GM23338 (cell line): ENCODE measurements at regions not wholly inside any gene's neighbourhood (a gene's known extent, or its start where the extent isn't known, plus 50 kb on each side); places are given as distances from the start of the nearest gene placed in this dataset.

Experiments used
- ATAC-seq: fragments of 200-7000 bp; cut with Tn5 transposase; 3 replicates; pipeline ENCODE4 v1.9.1; 2020
- DNase-seq: peaks from one replicate; pipeline ENCODE4 v3.0.0-alpha.2; 2015; ENCODE audit warnings: low spot score
- H2AFZ ChIP-seq: fragments of 200-600 bp; sonication (generic); 2 replicates; pipeline ENCODE4 v1.8.0; 2016; ENCODE audit warnings: antibody characterized with exemption, mild to moderate bottlenecking, moderate library complexity
- H3F3A ChIP-seq: fragments of 200-600 bp; sonication (generic); replicated peaks from 2 replicates; pipeline ENCODE4 v1.8.0; 2017; ENCODE audit warnings: antibody characterized with exemption, mixed run types, low read depth
- H3K27ac ChIP-seq: fragments of 200-600 bp; sonication (generic); 2 replicates; pipeline ENCODE4 v1.6.1; 2016; ENCODE audit warnings: low read depth
- H3K27me3 ChIP-seq: fragments of 200-600 bp; sonication (generic); 2 replicates; pipeline ENCODE4 v1.8.0; 2016; ENCODE audit warnings: mild to moderate bottlenecking, mixed run types, moderate library complexity; ENCODE audit not compliant: insufficient read depth
- H3K36me3 ChIP-seq: fragments of 200-600 bp; sonication (generic); 2 replicates; pipeline ENCODE4 v1.8.0; 2016; ENCODE audit warnings: mild to moderate bottlenecking; ENCODE audit not compliant: insufficient read depth
- H3K4me1 ChIP-seq: fragments of 200-600 bp; sonication (generic); 2 replicates; pipeline ENCODE4 v1.8.0; 2016; ENCODE audit warnings: mild to moderate bottlenecking, moderate library complexity; ENCODE audit not compliant: insufficient read depth
- H3K4me2 ChIP-seq: fragments of 200-600 bp; sonication (generic); 2 replicates; pipeline ENCODE4 v1.7.1; 2017; ENCODE audit warnings: mixed run types
- H3K4me3 ChIP-seq: fragments of 200-600 bp; sonication (generic); 2 replicates; pipeline ENCODE4 v1.6.1; 2016; ENCODE audit warnings: mixed run types
- H3K79me2 ChIP-seq: fragments of 200-600 bp; sonication (generic); replicated peaks from 2 replicates; pipeline ENCODE4 v1.8.0; 2017; ENCODE audit warnings: mild to moderate bottlenecking; ENCODE audit not compliant: insufficient read depth
- H3K9me2 ChIP-seq: fragments of 200-600 bp; sonication (generic); 2 replicates; pipeline ENCODE4 v1.8.0; 2017; ENCODE audit not compliant: insufficient read depth
- H4K20me1 ChIP-seq: fragments of 200-600 bp; sonication (generic); replicated peaks from 2 replicates; pipeline ENCODE4 v1.8.0; 2017; ENCODE audit warnings: mild to moderate bottlenecking; ENCODE audit not compliant: insufficient read depth
- H3K27ac Mint-ChIP-seq: 2 replicates; pipeline ENCODE4 v1.8.0; 2020; ENCODE audit warnings: inconsistent platforms, mild to moderate bottlenecking, moderate library complexity, mixed read lengths
- H3K27me3 Mint-ChIP-seq: 3 replicates; pipeline ENCODE4 v1.8.0; 2022; ENCODE audit warnings: low read depth, mild to moderate bottlenecking, moderate library complexity, mixed read lengths, inconsistent platforms; ENCODE audit not compliant: insufficient read depth, poor library complexity
- H3K36me3 Mint-ChIP-seq: 3 replicates; pipeline ENCODE4 v1.8.0; 2021; ENCODE audit warnings: low read depth, mild to moderate bottlenecking, inconsistent platforms, moderate library complexity, mixed read lengths
- H3K4me1 Mint-ChIP-seq: 3 replicates; pipeline ENCODE4 v1.8.0; 2020; ENCODE audit warnings: mild to moderate bottlenecking, inconsistent platforms, mixed read lengths
- H3K4me3 Mint-ChIP-seq: 3 replicates; pipeline ENCODE4 v1.8.0; 2021; ENCODE audit warnings: moderate library complexity, mild to moderate bottlenecking, inconsistent platforms, mixed read lengths
- H3K9me3 Mint-ChIP-seq: 3 replicates; pipeline ENCODE4 v1.8.0; 2020; ENCODE audit warnings: moderate library complexity, mild to moderate bottlenecking, inconsistent platforms, mixed read lengths
- CREB1 ChIP-seq: fragments of 250-450 bp; sonication (Bioruptor Pico); IDR thresholded peaks from 2 replicates; pipeline ENCODE4 v1.5.0; 2020; ENCODE audit warnings: low read depth, mild to moderate bottlenecking, moderate library complexity
- CTCF ChIP-seq, 2 experiments: fragments of 200-600 bp in 1 of 2; sonication (generic) in 1 of 2; conservative IDR thresholded peaks; 2 replicates each; pipeline versions ENCODE4 v1.5.1 to v1.6.1; 2016 to 2017; ENCODE audit warnings: antibody characterized with exemption in 2 of 2, low read depth in 2 of 2, mild to moderate bottlenecking in 2 of 2, moderate library complexity in 1 of 2
- ETS1 ChIP-seq: IDR thresholded peaks from 2 replicates; pipeline ENCODE4 v1.6.1; 2016; ENCODE audit warnings: antibody characterized with exemption
- EZH2 ChIP-seq: fragments of 200-600 bp; sonication (generic); IDR thresholded peaks from one replicate; pipeline ENCODE4 v1.8.0; 2017; ENCODE audit warnings: antibody characterized with exemption, mild to moderate bottlenecking, low read depth; ENCODE audit not compliant: unreplicated experiment
- EZH2phosphoT487 ChIP-seq: fragments of 200-600 bp; sonication (generic); IDR thresholded peaks from one replicate; pipeline ENCODE4 v1.8.1; 2018; ENCODE audit warnings: antibody characterized with exemption; ENCODE audit not compliant: unreplicated experiment
- JUNB ChIP-seq: IDR thresholded peaks from one replicate; pipeline ENCODE4 v1.6.1; 2016; ENCODE audit warnings: antibody characterized with exemption; ENCODE audit not compliant: unreplicated experiment
- NANOG ChIP-seq: IDR thresholded peaks from 2 replicates; pipeline ENCODE4 v1.6.1; 2016; ENCODE audit warnings: antibody characterized with exemption, borderline replicate concordance
- POLR2AphosphoS5 ChIP-seq: IDR thresholded peaks from 2 replicates; pipeline ENCODE4 v1.6.1; 2016; ENCODE audit warnings: antibody characterized with exemption, low read depth
- REST ChIP-seq: IDR thresholded peaks from one replicate; pipeline ENCODE4 v1.6.1; 2018; ENCODE audit warnings: antibody characterized with exemption; ENCODE audit not compliant: unreplicated experiment
- STAT1 ChIP-seq: IDR thresholded peaks from one replicate; pipeline ENCODE4 v1.6.1; 2016; ENCODE audit warnings: antibody characterized with exemption; ENCODE audit not compliant: unreplicated experiment
- ZNF114 ChIP-seq: fragments of 250-450 bp; sonication (Bioruptor Pico); IDR thresholded peaks from 2 replicates; pipeline ENCODE4 v1.5.0; 2020; ENCODE audit warnings: mild to moderate bottlenecking, moderate library complexity
- ZNF331 ChIP-seq: fragments of 250-450 bp; sonication (Bioruptor Pico); IDR thresholded peaks from 2 replicates; pipeline ENCODE4 v1.5.0; 2020; ENCODE audit warnings: low read depth, mild to moderate bottlenecking, moderate library complexity
- ZNF462 ChIP-seq: fragments of 250-450 bp; sonication (Bioruptor Pico); IDR thresholded peaks from 2 replicates; pipeline ENCODE4 v1.5.0; 2020; ENCODE audit warnings: mild to moderate bottlenecking, moderate library complexity

GRCh38 chr5:158276692-158277091, 417.7 kb upstream of the CLINT1 start:
- H3K27me3 ChIP-seq = no peaks in the 10 kb centered on the region

More at GRCh38 chr5:158276692-158277091, 417.7 kb upstream of the CLINT1 start:
- Histone ChIP-seq H3K79me2 (no peaks in the 10 kb centered on the region), H3K4me1 (peaks cover 14% of the 10 kb centered on the region), H3K4me2 (no peak overlapping the region), H2AFZ (no peak overlapping the region), H3K27ac (no peak overlapping the region), H3K9me2 (peaks cover 7% of the 10 kb centered on the region; the same call in 1 of the 2 replicates), H3K36me3 (no peaks in the 10 kb centered on the region), H4K20me1 (no peaks in the 10 kb centered on the region), H3K4me3 (no peak overlapping the region), H3F3A (no peaks in the 10 kb centered on the region)
- ATAC-seq (no peak), DNase-seq (no peak)
- no peak for TF ChIP-seq REST
- no peak for TF ChIP-seq CREB1 (CRISPR knock-in tag)
- no peak for TF ChIP-seq ZNF462 (CRISPR knock-in tag)
- no peak for TF ChIP-seq EZH2phosphoT487
- no peak for TF ChIP-seq STAT1
- TF ChIP-seq ETS1 = no peak
- TF ChIP-seq EZH2 = no peak
- no peak for TF ChIP-seq NANOG
- no peak for TF ChIP-seq ZNF114 (CRISPR knock-in tag)
- TF ChIP-seq ZNF331 (CRISPR knock-in tag) = no peak
- no peak for TF ChIP-seq CTCF (conservative IDR thresholded peaks at IDR 0.05; ENCODE audit: low read depth in 2 of 2)
- TF ChIP-seq JUNB = no peak
- TF ChIP-seq POLR2AphosphoS5 = no peak
- no peak overlapping the region for H3K4me3 Mint-ChIP-seq
- peaks cover 24% of the 10 kb centered on the region for H3K4me1 Mint-ChIP-seq
- H3K27me3 Mint-ChIP-seq = peaks cover 2% of the 10 kb centered on the region
- no peaks in the 10 kb centered on the region; the same call in 2 of the 3 replicates for H3K9me3 Mint-ChIP-seq
- no peak overlapping the region for H3K27ac Mint-ChIP-seq
- H3K36me3 Mint-ChIP-seq = no peaks in the 10 kb centered on the region
